ENCODE measurements at regions not wholly inside any gene's neighbourhood (a gene's known extent, or its start where the extent isn't known, plus 50 kb on each side); places are given as distances from the start of the nearest gene placed in this dataset.

DNA sequence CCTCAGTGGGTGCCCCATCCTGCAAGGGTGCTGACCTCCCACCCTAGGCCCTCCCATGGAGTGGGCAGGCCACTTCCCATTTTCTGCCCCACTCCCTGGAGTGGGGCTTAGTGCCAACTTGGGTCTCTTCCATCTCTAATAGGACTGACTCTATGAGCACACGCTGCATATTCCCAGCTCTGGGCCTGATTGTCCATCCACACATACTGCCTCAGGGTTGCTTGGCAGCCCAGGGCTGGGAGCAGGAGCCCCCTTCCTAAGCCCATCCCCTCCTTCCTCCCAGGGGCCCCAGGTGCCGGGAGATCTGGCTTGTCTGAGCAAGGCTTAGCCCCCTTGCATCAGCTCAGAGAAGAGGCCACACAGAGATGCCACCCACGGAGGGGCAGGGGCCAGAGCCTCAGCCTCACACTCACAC, 55.1 kb downstream of the PJA1 start:
- DNase-seq = no peak

DNA sequence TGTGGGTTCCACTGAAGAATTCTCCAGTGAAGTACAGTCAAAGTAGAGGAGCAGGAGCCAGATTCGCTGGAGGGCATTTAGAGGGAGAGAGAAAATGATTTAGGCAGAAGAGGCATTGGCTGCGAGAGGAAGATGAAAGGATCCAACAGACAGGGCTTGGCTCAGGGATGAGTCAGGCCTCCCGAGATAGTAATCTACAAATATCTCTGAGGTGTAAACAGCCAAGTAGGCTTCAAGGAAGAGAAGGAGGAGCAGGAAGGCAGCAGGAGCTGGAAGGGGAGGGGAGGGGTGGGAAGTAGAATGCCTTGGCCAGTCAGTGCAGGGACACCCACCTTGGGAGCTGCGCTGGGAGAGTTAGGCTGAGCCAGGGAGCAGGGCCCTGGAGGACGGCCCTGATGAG, 55.5 kb downstream of the PJA1 start:
- no peak for DNase-seq

DNA sequence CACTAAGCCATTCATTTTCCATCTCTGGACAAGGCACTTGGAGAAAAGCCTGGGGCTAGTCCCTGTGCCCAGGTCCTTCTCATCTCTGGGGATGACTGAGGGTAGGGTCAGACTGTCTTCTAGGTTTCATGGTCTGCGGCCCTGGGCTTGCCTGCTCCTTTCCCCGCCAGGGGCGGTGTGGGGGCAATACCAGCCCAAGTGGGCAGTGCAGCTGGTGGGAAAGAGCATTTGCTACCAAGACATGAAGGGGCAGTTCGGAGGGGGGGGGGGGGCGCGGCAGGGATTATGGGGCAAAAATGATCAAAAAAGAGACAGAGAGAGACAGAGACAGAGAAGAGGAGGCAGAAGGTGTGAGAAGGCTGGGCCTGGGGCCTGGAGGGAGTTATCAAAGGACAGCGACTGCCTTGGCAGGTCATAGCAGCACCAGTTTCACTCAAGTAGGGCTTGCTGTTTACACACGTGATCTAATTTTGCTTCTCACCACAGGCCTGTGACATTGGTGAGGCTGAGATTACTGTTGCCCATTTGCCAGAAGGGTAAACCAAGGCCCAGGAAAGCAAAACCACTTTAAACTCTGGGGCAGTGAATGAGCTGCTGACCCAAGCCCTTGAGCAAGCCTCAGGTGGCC, 56.1 kb downstream of the PJA1 start:
- no peak for DNase-seq

DNA sequence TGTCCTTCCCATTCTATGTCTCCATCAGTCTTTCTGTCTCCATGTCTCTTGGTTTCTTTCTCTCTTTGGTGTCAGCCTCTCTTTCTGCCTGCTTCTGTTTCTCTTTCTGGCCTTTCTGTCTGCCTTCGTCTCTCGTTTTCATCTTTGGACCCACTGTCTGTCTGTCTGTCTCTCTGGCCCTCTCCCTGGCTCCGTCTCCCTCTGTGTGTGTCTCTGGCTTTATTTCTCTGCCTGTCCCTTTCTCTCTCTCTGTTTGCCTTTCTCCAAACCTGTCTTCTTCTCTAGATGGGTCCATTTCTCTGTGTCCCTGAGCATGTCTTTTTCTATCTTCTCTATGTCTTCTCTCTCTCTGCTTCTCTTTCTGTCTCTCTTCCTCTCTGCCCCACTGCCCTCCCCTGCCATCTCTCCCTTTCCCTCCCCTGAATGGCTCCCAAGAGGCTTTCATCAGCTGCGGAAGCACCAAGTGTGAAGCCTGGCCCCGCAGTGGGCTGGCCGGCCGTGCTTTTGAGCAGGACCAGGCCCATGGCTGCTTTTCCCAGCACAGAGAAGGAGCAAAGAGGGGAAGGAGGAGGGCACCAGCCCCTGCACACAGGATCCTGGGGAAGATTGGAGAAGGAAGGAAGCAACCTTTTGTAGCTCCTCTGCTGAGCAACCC, 57.4 kb downstream of the PJA1 start:
- no peak for DNase-seq

DNA sequence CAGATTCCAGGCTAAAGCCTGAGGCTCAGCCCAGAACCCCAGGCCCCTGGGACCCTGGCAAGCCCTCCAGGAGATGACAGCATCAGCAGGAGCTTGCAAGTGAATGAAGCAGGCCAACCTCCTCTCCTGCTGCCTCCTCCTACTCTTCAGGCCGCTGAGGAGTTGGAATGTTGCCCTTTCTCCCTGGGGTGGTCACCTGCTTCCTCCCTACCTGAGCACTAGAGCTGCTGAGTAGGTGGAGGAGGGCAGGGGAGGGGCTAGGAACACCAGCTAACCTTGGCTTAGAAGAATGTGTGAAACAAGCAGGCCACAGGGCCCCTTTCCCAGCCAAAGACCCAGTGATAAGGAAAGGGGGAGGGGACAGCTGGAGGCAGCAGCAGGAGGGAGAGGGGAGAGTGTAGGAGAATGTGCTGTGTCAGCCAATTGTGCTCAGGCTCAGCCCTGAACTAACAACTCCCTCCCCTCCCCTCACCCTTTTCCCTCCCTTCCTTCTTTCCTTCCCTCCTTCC, 58.0 kb downstream of the PJA1 start:
- no peak for DNase-seq

DNA sequence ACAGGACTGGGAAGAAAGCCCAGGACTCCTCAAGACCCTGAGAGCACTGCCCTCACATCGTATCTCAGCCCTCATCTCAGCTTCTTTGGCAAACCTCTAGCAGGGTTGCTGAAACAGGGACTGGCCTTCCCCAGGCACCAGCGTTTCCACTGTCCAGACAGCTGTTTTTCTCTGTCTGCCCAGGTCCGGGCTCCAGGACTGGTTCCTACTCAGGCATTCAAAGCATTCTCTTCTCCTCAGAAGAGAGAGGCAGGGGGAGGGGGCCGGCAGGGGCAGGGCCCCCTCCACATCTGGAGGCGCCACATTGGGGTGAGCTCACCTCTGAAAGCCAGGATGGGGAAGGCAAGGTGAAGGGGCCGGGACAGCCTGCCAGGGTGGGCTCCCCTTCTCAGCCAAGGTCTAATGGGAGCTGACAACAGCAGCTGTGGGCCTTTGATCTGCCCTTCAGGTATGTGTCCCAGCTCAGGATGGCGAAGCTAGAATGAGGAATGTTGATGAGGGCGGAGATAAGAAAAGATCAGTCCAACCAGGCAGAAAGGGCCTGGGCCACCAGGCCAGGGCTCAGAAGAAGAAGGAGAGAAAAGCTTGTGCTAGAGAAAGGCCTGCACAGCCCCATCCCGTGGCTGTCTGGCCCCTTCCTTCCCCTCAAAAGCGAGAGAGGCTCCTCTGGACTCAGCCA, 60.4 kb downstream of the PJA1 start:
- DNase-seq = no peak

DNA sequence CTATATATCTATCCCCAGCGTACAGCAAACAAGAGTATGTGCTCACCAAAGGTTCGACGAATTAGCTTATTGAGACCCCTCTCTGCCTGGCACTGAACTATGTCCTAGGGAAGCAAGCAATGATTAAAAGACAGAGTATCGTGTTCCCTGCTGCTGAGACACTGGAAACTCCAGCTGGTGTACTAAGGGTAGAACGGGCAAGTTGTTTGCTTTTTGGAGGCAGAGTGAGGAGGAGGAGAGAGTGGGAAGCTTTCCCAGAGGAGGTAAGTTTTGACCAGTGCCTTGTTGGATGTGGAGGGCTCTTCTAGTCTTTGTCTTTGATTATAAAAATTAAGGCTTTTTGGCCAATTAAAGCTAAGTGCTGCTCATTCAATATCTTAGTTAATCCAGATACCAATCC, 61.7 kb downstream of the PJA1 start:
- no peak for DNase-seq

DNA sequence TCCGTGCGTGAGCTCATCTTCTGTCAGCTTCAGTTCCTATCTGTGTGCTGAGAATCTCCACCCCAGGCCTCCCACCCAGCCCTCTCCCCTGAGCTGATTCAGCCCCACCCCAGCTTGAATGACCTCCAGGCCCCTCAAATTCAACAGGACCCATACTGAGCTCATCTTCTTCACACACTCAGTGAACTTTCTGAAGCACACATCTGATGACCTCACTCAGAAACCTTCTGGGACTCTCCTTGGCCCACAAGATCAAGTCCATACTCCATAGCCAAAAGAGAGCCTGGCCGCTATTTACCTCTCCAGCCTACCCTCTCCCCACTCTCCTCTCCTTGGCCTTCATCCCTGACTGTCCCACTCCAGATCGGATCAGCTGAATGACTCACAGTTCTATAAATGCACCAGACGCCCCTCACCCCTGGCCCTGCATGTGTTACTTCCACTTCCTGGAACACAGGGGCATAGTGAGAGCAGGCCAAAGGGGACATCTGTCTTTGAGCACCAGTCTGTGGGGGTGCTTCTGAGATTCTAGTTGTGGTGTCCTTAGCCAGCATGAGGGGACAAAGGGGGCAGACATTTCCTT, 62.5 kb downstream of the PJA1 start:
- DNase-seq = no peak

DNA sequence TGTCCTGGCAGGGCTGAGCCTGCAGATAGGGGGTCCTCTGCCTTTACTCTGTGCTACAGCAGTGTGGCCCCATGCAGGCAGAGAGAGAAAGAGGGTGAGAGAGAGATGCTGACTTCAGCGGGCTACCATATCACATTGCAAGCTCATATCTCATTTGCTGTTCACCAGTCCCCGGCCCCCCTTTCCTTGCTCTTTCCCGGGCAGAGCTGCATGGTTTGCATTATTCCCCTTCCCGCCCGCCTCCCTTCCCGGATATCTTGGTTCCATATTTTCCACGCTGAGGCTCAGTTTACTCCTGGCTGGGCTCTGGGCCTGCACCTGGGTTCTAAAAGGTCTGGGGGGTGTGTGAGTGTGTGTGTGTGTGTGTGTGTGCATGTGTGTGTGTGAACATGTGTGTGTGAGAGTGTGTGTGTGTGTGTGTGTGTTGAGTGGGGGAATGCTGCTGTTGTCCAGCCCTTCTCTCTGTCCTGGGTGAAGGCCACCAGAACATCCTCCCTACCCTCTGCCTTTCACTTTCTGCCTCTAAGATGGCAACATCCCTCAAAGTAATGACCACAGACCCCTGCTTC, 63.5 kb downstream of the PJA1 start:
- no peak for DNase-seq

DNA sequence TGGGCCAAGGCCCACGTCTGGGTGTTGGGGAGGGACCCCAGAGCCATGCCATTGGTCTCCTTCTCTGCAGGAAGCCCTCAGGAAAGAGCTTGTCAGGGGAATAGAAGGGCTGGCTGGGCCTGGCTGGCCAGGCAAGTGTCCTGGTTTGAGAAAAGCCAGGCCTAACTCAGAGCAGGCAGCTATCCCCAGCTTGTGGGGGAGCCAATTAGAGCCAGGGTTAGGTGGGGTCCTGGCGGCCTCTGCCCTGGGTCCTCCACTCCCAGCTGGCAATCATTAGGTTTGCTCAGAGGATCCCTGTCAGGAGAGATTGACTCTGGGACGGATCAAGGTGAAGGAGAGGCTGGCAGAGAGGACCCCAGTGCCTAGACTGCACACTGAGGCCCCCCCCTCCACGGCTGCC, 64.8 kb downstream of the PJA1 start:
- no peak for DNase-seq

DNA sequence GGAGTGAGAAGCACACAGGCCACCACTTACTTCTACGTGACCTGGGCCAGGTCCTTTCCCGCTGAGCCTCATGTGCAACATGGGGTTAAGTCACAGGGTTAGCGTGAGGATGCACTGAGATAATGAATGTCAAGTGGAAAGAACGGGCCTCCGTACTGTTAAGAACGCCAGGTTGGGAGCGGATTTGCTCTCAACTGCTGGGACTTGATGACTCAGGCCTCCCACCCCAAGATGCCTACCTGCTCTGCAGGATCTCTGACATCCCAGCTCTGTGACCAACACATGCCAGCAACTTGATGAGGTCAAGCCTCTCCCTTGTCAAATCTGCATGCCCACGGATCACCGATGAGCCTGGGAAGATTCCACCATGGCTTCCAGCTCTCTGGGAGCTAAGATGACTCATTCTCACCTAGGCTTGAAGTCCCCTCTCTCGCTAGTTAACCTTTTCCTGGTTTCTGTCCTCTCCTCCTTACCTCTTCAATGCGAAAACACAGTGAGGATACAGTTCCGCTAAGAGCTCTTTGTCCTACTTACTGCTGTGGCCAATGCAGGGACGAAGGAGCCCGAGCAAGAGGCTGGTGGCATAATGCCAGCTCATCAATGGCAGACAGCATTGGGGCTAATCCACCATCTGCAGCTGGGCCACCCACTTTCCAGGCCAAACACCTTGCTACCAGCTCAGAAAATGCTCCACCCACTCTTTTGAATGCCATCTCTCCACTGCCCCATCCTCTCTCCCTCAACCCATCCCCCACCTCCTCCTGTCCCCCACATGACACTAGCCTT, 67.6 kb downstream of the PJA1 start:
- DNase-seq = no peak

DNA sequence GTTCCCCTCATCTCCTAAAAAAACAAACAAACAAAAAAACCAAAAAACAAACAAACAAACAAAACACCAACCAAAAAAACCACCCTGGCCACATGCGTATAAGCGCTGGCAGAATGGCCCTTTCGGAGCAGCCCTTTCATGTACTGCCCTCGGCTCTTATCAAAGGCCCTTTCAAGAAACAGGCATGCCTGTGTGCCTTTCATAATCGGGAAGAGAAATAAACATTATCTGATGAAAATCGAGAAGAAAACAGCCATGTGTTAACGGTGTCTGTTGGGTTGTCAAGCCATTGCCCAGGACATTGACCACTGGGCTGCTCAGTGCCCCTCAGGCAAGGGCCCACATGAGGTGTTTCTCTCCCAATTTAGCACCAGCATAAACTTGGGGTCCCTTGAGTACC, 68.3 kb downstream of the PJA1 start:
- DNase-seq = no peak

DNA sequence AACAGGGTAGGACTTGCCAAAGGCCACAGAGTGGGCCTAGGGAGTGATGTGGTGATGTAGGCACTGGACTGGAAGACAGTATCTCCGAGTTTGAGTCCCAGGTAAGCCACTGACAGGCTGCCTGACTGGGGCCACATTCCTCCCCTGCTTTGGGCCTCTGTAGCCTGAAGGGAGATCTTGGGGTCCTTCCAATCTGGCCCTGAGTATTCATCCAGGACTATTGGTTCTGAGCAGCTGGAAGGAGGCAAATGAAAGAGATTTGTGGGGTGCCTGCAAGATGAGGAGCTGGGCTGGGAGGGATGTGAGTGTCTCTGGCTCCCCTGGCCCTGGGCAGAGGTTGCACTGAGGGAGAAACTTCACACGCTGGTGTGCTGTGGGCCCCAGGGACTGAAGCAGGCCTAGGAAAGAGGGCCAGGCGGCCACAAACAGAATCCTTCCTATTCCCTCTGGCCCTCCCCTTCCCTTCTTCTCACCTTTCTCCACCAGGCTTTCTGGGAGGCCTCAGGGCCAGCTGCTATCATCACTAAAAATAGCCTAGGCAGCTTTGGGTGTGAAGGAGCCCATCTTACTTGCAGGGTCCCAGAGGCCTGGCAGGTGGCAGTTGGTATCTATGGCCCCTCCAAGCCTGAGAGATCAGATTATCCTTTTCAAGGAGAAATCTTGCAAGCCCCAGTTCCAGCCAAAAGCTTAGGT, 70.1 kb downstream of the PJA1 start:
- no peak for DNase-seq

DNA sequence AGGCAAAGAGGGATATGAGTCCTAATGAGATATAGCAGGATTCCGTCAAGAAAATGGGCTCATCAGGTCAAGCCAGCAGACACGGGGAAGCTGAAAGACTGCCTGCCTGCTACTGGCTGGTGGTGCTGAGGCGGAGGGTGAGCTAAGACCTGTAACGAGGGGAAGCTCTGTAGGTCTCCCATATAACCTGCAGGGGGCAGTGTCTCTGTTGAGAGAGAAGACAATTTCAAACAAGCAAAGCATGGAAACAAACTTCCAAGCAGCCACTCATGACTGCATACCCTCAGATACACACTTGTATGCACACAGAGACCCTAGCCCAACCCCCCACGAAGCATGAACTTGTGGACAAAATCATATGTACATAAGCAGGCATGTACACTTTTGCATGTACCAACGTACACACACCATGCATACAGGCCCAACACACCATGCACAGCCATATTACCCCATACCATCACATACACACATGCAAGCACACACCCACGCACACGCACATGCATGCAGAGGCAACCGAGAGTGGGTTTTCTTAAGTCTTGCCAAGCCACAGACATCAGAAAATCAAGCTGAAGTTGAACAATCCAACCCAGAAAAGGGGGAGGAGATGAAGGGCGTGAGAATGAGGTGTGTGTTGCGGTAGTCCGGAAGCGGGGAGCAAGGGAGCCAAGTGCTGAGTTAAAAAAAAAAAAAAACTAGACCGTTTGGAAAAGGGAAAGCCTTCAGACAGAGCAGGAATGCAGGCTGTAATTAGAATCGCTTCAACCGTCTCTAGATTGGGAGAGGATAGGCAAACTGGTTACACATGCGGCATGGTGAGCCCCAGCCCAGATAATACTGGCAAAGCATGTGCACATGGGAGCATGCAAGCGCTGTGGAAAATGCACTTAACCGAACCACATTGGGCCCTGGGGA, 71.0 kb downstream of the PJA1 start:
- no peak for DNase-seq

DNA sequence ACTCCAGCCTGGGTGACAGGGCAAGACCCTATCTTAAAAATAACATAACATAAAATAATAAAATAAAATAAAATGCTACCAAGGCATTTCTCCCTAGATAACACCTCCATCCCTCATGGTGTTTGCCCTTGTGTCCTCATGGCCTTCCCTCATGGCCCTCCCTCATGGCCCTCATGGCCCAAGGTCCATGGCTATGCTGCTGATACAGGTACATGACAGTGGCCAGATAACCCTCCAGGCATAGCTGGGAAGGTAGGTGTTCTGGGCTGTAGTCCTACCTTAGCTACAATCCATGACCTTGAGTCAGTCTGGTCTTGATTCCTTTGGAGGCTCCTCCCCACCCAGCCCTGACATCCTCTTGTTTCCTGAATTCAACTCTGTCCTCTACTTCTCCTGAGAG, 75.2 kb downstream of the PJA1 start:
- DNase-seq = no peak

DNA sequence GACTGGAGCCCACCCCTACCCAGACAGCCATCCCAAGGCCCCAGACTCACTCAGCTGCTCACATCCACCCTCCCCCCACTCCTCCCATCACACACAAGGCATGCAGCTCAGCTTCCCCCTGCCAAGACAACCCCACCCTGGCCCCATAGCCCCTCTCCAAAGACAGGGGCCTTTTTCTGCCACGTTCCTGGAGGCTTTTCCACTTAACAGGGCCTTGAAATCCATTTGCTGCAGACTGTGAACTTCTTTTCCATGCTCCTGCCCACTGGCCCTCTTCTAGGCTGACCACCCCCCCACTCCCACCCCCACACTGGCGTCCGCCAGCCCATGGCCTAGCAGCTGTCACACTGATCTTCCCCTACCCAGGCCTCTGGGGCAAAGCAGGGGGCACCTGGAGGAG, 76.0 kb downstream of the PJA1 start:
- DNase-seq = no peak

DNA sequence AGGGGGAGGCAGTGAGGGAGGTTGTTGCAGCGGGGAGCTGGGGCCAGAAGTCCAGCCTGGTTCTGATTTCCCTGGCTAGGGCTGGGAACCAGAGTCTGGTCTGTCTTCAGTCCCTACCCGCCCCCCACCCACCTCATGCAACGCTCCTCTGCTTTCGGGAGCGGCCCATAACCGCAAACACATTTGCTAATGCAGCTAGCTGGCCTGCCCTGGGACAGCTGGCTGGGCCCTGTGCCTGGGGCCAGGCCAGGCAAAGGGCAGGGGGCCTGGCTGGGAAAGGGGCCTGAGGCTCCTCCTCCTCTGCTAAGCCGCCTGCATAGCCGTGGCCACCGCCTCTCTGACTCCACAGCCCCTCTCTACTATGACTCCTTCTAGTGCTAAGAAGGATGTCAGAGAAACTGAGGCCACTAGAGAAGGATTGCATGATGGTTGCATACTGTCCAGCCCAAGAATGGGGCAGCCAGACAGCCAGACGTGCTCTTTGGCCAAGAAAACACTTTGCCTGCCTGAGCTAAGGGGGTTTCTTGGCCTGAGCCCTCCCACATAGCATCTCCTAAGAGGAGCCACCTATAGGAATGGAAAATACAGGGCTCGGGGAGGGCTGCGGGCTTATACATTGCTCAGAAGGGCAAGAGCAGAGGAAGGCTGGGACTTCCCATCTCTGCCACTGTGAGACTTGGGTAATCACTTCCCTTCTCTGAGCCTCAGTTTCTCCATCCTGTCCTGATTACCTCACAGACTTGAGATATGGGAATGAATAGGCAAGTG, 76.9 kb downstream of the PJA1 start:
- no peak for DNase-seq

DNA sequence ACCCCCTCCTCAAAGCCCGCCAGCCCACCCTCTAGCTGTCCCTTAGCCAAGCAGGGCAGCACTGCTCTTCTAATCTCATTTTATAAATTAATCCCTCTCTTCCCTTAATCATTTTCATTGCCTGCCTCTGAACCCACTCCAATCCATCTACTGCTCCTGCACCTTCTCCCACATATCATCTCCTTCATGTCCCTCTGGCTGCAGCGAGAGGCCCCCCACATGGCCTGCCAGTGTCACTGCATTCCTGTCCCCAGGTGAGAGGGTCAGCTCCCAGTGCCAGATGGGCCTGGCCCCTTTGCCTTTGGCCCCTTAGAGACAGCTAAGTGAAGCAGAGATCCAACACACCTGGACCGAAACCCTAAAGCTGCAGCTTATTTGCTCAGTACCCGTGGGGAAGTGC, 79.4 kb downstream of the PJA1 start:
- no peak for DNase-seq

DNA sequence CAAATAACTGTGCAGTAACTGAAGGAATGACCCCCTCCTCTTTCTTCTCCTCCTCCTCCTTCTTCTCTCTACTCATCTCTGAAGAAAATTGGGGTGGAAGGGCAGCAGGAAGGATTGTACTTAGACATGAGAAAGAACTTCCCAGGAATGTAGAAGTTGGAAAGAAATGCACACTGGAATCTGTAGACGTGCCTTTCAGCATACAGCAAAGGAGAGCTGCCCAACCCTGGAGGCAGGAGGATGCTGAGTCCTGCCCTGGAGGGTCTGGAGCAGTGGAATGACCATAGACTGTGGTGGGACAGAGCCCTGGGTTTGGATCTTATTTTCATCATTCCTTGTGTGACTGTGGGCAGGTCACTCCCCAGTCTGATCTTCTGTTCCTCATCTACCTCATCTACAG, 80.1 kb downstream of the PJA1 start:
- DNase-seq = no peak

DNA sequence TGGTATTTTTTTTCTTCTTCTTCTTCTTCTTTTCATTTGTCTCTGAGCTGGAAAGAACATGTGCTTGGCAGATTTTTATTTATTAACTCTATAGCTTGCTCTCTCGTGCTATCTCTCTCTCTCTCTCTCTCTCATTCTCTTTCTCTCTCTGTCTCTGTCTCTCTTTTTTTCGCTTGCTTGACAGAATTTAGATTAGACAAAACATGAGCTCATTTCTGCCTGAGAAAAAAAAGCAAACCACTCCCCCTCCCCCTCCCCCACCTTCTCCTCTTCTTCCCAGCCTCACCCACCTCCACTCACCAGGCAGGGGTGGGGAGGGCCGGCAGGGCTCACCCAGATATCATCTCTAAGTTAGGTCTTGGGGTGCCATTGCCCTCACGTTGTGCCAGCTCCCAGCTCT, 81.5 kb downstream of the PJA1 start:
- no peak for DNase-seq

Data from NCI-H526 treated with DMSO at 0.1 percent for 48 hours (cell line).